ENCODE measurements at regions not wholly inside any gene's neighbourhood (a gene's known extent, or its start where the extent isn't known, plus 50 kb on each side); places are given as distances from the start of the nearest gene placed in this dataset.

- Histone ChIP-seq H3K9ac (ENCODE audit: low read length) (no peak overlapping the region), H3K36me3 (ENCODE audit: control insufficient read depth, low read depth, low read length) (no peaks in the 10 kb centered on the region), H3K4me1 (ENCODE audit: control insufficient read depth, low read depth, low read length) (no peaks in the 10 kb centered on the region), H3K4me3 (ENCODE audit: low read length) (no peak overlapping the region), H3K9me3 (ENCODE audit: control insufficient read depth, low read depth, low read length) (no peaks in the 10 kb centered on the region), H3K27ac (ENCODE audit: low read length) (no peak overlapping the region), H3K27me3 (ENCODE audit: control insufficient read depth, insufficient read depth, low read length) (no peaks in the 10 kb centered on the region)
Observed at GRCh38 chr6:146878952-146879340, 280.2 kb downstream of the ADGB start.

GRCh38 chr6:146879406-146880117 is 280.8 kb downstream of the ADGB start:
- Histone ChIP-seq H3K9ac (ENCODE audit: low read length) (no peak overlapping the region), H3K9me3 (ENCODE audit: control insufficient read depth, low read depth, low read length) (no peaks in the 10 kb centered on the region), H3K27ac (ENCODE audit: low read length) (no peak overlapping the region), H3K4me1 (ENCODE audit: control insufficient read depth, low read depth, low read length) (no peaks in the 10 kb centered on the region), H3K4me3 (ENCODE audit: low read length) (no peak overlapping the region), H3K36me3 (ENCODE audit: control insufficient read depth, low read depth, low read length) (no peaks in the 10 kb centered on the region), H3K27me3 (ENCODE audit: control insufficient read depth, insufficient read depth, low read length) (no peaks in the 10 kb centered on the region)

- H3K27me3 ChIP-seq (ENCODE audit: control insufficient read depth, insufficient read depth, low read length) = no peaks in the 10 kb centered on the region
- no peaks in the 10 kb centered on the region for H3K4me1 ChIP-seq (ENCODE audit: control insufficient read depth, low read depth, low read length)
Observed at GRCh38 chr6:146881228-146882181, 282.7 kb downstream of the ADGB start.

GRCh38 chr6:146883640-146884531 is 285.1 kb downstream of the ADGB start:
- Histone ChIP-seq H3K4me1 (ENCODE audit: control insufficient read depth, low read depth, low read length) (no peaks in the 10 kb centered on the region), H3K36me3 (ENCODE audit: control insufficient read depth, low read depth, low read length) (no peaks in the 10 kb centered on the region), H3K27ac (ENCODE audit: low read length) (no peak overlapping the region), H3K9ac (ENCODE audit: low read length) (no peak overlapping the region), H3K27me3 (ENCODE audit: control insufficient read depth, insufficient read depth, low read length) (no peaks in the 10 kb centered on the region), H3K9me3 (ENCODE audit: control insufficient read depth, low read depth, low read length) (no peaks in the 10 kb centered on the region), H3K4me3 (ENCODE audit: low read length) (no peak overlapping the region)

More at GRCh38 chr6:146881228-146882181, 282.7 kb downstream of the ADGB start:
- Histone ChIP-seq H3K9ac (ENCODE audit: low read length) (no peak overlapping the region), H3K36me3 (ENCODE audit: control insufficient read depth, low read depth, low read length) (no peaks in the 10 kb centered on the region), H3K9me3 (ENCODE audit: control insufficient read depth, low read depth, low read length) (no peaks in the 10 kb centered on the region), H3K4me3 (ENCODE audit: low read length) (no peak overlapping the region), H3K27ac (ENCODE audit: low read length) (no peak overlapping the region)

GRCh38 chr6:146884728-146885127 is 286.0 kb downstream of the ADGB start:
- Histone ChIP-seq H3K36me3 (ENCODE audit: control insufficient read depth, low read depth, low read length) (no peaks in the 10 kb centered on the region), H3K9ac (ENCODE audit: low read length) (no peak overlapping the region), H3K27ac (ENCODE audit: low read length) (no peak overlapping the region), H3K4me1 (ENCODE audit: control insufficient read depth, low read depth, low read length) (no peaks in the 10 kb centered on the region), H3K27me3 (ENCODE audit: control insufficient read depth, insufficient read depth, low read length) (no peaks in the 10 kb centered on the region), H3K9me3 (ENCODE audit: control insufficient read depth, low read depth, low read length) (no peaks in the 10 kb centered on the region), H3K4me3 (ENCODE audit: low read length) (no peak overlapping the region)

- Histone ChIP-seq H3K9me3 (ENCODE audit: control insufficient read depth, low read depth, low read length) (no peaks in the 10 kb centered on the region), H3K9ac (ENCODE audit: low read length) (no peak overlapping the region), H3K27me3 (ENCODE audit: control insufficient read depth, insufficient read depth, low read length) (no peaks in the 10 kb centered on the region), H3K36me3 (ENCODE audit: control insufficient read depth, low read depth, low read length) (no peaks in the 10 kb centered on the region), H3K4me3 (ENCODE audit: low read length) (no peak overlapping the region), H3K27ac (ENCODE audit: low read length) (no peak overlapping the region), H3K4me1 (ENCODE audit: control insufficient read depth, low read depth, low read length) (no peaks in the 10 kb centered on the region)
Observed at GRCh38 chr6:146885708-146886457, 287.1 kb downstream of the ADGB start.

GRCh38 chr6:146886587-146887446 is 288.0 kb downstream of the ADGB start:
- H3K36me3 ChIP-seq (ENCODE audit: control insufficient read depth, low read depth, low read length) = no peaks in the 10 kb centered on the region
- H3K27ac ChIP-seq (ENCODE audit: low read length) = no peak overlapping the region
- no peak overlapping the region for H3K9ac ChIP-seq (ENCODE audit: low read length)
- H3K4me1 ChIP-seq (ENCODE audit: control insufficient read depth, low read depth, low read length) = no peaks in the 10 kb centered on the region
- no peak overlapping the region for H3K4me3 ChIP-seq (ENCODE audit: low read length)
- H3K9me3 ChIP-seq (ENCODE audit: control insufficient read depth, low read depth, low read length) = no peaks in the 10 kb centered on the region
- no peaks in the 10 kb centered on the region for H3K27me3 ChIP-seq (ENCODE audit: control insufficient read depth, insufficient read depth, low read length)

GRCh38 chr6:146887447-146888077 is 288.8 kb downstream of the ADGB start:
- Histone ChIP-seq H3K9ac (ENCODE audit: low read length) (no peak overlapping the region), H3K9me3 (ENCODE audit: control insufficient read depth, low read depth, low read length) (no peaks in the 10 kb centered on the region), H3K4me1 (ENCODE audit: control insufficient read depth, low read depth, low read length) (no peaks in the 10 kb centered on the region), H3K36me3 (ENCODE audit: control insufficient read depth, low read depth, low read length) (no peaks in the 10 kb centered on the region), H3K27ac (ENCODE audit: low read length) (no peak overlapping the region), H3K4me3 (ENCODE audit: low read length) (no peak overlapping the region), H3K27me3 (ENCODE audit: control insufficient read depth, insufficient read depth, low read length) (no peaks in the 10 kb centered on the region)

GRCh38 chr6:146889303-146889702 is 290.5 kb downstream of the ADGB start:
- H3K27me3 ChIP-seq (ENCODE audit: control insufficient read depth, insufficient read depth, low read length) = no peaks in the 10 kb centered on the region
- no peak overlapping the region for H3K9ac ChIP-seq (ENCODE audit: low read length)
- H3K4me3 ChIP-seq (ENCODE audit: low read length) = no peak overlapping the region
- no peak overlapping the region for H3K27ac ChIP-seq (ENCODE audit: low read length)
- no peaks in the 10 kb centered on the region for H3K9me3 ChIP-seq (ENCODE audit: control insufficient read depth, low read depth, low read length)
- no peaks in the 10 kb centered on the region for H3K4me1 ChIP-seq (ENCODE audit: control insufficient read depth, low read depth, low read length)
- H3K36me3 ChIP-seq (ENCODE audit: control insufficient read depth, low read depth, low read length) = no peaks in the 10 kb centered on the region

- H3K27me3 ChIP-seq (ENCODE audit: control insufficient read depth, insufficient read depth, low read length) = no peaks in the 10 kb centered on the region
- no peaks in the 10 kb centered on the region for H3K4me1 ChIP-seq (ENCODE audit: control insufficient read depth, low read depth, low read length)
- no peak overlapping the region for H3K27ac ChIP-seq (ENCODE audit: low read length)
- H3K36me3 ChIP-seq (ENCODE audit: control insufficient read depth, low read depth, low read length) = no peaks in the 10 kb centered on the region
- no peak overlapping the region for H3K4me3 ChIP-seq (ENCODE audit: low read length)
- H3K9me3 ChIP-seq (ENCODE audit: control insufficient read depth, low read depth, low read length) = no peaks in the 10 kb centered on the region
- H3K9ac ChIP-seq (ENCODE audit: low read length) = no peak overlapping the region
Observed at GRCh38 chr6:146890172-146890571, 291.4 kb downstream of the ADGB start.
